Fibroblast of skin of back (primary cell): ENCODE measurements at regions not wholly inside any gene's neighbourhood (a gene's known extent, or its start where the extent isn't known, plus 50 kb on each side); places are given as distances from the start of the nearest gene placed in this dataset.

Experiments used
- DNase-seq: peaks from one replicate; pipeline ENCODE4 v3.0.0-alpha.2; 2013

GRCh38 chr15:66948294-66948693, 117.1 kb upstream of the SMAD3 start:
- peak; percentile 72 for DNase-seq

DNA sequence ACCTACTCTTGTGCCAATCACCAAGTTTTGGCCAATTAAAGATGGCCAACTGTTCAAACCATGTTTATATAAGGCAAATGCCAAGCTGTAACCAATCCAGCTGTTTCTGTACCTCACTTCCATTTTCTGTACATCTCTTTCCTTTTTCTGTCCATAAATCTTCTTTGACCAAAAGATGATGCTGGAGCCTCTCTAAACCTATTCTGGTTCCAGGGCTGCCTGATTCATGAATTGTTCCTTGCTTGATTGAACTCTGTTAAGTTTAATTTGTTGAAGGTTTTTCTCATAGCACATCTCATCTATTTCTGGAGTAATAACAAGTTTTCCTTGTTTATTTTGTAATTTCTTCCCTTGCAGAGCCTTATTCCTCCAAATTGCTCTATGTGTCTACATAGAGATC, 115.3 kb upstream of the SMAD3 start:
- DNase-seq: no peak

GRCh38 chr15:66951531-66952320, 113.7 kb upstream of the SMAD3 start:
- DNase-seq: peak; percentile 65

- DNase-seq: no peak
Measured at GRCh38 chr15:66952756-66953522, 112.5 kb upstream of the SMAD3 start.

GRCh38 chr15:66953523-66954229, 111.7 kb upstream of the SMAD3 start:
- DNase-seq: no peak

- no peak for DNase-seq
Measured at GRCh38 chr15:66954601-66955000, 110.8 kb upstream of the SMAD3 start.

DNA sequence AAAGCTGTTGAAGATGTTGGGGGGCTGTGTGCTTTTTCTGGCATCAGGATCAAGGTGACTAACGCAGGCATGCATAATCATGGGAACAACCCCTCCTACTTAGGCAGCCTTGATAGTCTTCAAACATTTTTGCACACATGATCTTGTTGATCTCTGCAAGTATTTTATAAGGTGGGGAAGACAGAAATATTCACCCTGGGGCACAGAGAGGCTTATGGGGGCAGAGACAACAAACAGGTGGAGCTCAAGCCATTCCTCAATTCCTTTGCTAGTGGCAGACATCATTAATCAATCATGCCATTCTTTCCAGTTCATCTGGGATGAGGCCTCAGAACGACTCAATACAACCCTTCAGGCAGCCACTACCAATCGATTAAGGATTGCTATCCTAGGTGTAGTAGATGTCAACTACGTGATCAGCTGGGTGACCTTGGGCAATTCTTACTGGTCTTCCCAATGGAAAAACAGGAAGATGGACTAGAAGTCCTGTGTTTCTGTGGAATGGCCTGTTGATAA, 110.3 kb upstream of the SMAD3 start:
- DNase-seq: no peak

- peak; percentile 43 for DNase-seq
Measured at GRCh38 chr15:66955871-66956585, 109.4 kb upstream of the SMAD3 start.

- DNase-seq: no peak
Measured at GRCh38 chr15:66956672-66957430, 108.6 kb upstream of the SMAD3 start.

- no peak for DNase-seq
Measured at GRCh38 chr15:66957431-66957720, 108.0 kb upstream of the SMAD3 start.

DNA sequence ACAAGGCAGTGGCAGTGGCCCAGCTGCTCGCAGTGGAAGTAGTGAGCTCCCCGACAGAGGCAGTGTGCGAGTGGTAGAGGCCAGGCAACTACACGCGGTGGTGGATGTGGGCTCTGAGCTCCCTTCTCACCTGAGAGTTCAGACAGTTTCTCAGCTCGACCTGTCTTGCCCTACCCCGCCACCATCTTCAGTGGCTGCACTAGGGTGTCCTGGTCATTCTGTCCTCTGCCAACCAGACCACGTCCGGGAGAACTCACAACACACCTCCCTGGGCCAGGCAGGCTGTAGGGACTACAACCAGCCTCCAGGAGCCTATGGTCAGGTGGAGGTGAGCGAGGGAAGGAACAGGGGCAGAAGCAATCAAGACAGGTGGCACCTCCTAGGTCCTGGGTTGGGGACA, 106.3 kb upstream of the SMAD3 start:
- DNase-seq: no peak

DNA sequence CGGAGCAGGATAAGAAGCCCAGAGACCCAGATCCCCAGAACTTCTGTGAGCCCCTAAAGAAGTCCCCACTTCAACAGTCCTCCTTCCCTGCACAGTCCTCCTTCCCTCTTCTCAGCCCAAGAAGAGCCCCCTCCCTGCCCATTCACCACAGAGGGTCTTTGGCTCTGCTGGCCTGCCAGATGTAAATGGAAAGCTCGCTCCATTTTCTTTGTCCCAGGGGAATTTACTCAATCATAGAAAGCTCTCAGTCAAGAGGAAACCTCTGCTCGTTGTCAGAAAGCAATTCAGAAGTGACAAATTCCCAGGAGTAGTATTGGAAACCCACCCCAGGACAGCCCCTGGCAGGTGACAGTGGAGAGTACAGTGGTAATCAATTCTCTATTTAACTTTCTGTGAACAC, 105.5 kb upstream of the SMAD3 start:
- DNase-seq: no peak

DNA sequence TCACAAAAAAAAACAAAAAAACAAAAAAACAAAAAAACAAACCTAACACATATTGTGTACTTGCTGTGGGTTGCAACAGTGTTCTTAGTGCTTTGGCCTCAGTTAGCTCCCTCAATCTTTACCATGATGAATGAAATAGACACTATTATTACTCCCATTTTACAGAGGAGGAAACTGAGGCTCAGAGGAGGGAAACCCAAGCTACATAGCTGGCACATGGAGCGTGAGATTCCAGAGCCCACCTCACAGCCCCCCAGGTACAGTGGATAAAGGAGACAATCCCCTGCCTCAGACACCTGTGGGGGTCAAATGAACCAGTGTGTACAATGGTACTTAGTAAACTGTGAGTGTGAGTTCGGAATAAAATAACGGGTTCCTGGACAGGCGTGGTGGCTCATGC, 104.9 kb upstream of the SMAD3 start:
- DNase-seq: no peak

GRCh38 chr15:66961407-66961884, 104.0 kb upstream of the SMAD3 start:
- DNase-seq: no peak

- no peak for DNase-seq
Measured at GRCh38 chr15:66961901-66962300, 103.5 kb upstream of the SMAD3 start.

DNA sequence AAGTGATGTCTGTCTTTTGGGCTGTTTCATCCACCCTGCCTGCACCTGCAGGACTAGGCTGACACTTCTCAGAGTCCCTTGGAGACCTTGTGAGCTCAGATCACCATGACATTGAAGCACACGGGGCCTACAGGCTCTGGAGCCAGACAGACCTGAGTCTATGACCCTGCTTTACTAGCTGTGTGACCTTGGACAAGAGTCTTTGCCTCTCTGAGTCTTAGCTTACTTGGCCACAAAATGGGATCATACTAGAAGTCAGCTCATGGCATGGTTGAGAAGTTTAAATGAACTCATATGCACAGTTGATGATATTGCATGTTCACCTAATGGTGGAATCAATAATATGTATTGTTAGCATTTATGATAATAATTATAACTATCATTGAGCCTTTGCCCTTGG, 102.9 kb upstream of the SMAD3 start:
- DNase-seq: no peak

- DNase-seq: no peak
Measured at GRCh38 chr15:66963084-66963483, 102.3 kb upstream of the SMAD3 start.

DNA sequence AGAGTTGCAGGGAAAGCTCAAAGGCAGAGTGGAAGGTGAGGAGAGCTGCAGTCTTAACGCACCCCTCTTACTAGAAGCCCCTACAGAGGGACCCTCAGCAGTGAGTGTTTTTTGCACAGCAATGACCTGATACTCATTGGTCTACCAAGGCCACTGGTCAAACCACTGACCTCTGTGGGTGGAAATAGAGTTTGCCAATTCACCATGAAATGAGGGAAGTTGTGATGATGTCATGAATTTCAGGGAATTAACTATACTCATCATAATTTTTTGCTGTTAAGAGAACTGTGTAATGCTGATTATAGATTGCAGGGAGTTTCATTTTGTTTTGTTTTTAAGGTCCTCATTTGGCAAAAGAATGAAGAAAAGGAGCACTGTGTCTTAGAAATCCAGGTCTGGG, 101.7 kb upstream of the SMAD3 start:
- no peak for DNase-seq

DNA sequence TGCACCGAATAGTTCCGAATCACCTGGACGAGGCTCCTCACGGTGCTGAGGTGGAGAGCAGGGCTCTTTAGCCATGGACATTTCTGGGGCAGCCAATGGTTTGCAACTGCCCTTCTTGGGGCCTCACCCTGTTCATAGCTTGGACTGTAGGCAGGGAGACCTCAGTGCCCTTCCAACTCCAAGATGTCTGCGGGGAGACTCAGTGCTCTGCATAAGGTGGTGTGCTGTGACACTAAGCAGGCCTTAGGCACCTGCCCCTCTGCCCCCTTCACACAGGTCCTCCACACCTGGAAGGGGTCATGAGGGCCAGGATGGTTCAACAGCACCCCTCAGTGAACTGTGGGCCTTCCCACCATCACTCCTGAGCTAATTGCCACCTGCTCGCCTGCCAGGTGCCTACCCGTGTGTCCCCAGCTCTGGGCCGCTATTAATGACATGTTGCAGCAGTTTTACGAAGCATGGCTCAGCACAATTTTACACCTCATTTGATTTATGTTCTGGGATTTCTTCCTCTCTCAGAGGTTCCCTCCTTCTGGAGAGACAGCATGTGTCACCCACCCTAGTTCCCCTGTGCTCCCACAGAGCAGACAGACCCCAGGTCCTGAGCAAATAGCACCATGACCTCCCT, 101.2 kb upstream of the SMAD3 start:
- no peak for DNase-seq

DNA sequence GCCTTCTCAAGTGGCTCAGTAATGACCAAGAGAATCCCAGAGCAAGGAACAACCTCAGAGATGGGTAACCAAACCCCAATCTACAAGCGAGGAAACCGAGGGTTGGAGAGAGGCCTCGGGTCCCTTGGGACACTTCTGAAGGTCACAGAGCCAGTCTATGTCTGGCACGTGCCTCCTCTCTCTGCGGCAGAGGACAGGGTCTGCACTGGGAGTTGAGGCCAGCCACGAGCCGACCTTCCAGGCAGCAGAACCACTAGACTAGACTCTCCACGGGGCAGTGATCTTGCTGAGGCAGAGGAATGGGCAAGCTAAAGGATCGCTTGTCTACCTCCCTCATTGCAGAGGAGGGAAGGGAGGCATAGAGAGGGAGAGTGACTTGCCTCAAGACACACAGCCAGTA, 100.6 kb upstream of the SMAD3 start:
- no peak for DNase-seq

GRCh38 chr15:66965201-66965900, 100.1 kb upstream of the SMAD3 start:
- no peak for DNase-seq
